AG10803 (cell line): ENCODE measurements at regions not wholly inside any gene's neighbourhood (a gene's known extent, or its start where the extent isn't known, plus 50 kb on each side); places are given as distances from the start of the nearest gene placed in this dataset.
"Not testable (repeated sequence)": the region's sequence is repeated elsewhere in the genome, so short reads cannot be mapped to it uniquely, and the experiment has no call there.

ENCODE experiments used
- DNase-seq: peaks from one replicate; pipeline ENCODE4 v3.0.0; 2010; ENCODE audit warnings: low read depth
- H3K4me3 ChIP-seq: 2 replicates; pipeline ENCODE4 v1.5.1; 2011; ENCODE audit warnings: mild to moderate bottlenecking, low read length, control low read depth
- CTCF ChIP-seq: conservative IDR thresholded peaks from 2 replicates; pipeline ENCODE4 v1.5.1; 2011; ENCODE audit warnings: mild to moderate bottlenecking, low read length, control low read depth, inconsistent platforms

DNA sequence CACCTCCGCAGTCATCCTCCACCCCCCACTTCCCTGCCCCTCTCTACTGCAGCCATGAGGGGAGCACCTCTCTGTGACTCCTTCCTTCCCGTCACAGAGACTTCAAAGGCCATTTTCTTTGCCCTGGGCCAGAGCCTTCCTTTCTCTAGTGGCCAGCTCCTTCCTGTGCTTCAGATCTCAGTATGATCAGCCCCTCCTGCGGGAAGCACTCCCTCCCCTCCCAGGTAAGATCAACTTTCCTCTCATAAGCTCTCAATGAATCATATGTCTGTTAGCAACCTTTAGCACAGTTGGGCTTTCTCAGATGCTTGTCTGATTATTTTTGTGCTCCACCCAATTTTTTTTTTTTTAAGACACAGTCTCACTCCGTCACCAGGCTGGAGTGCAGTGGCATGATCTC is 241.0 kb upstream of the PRSS1 start:
- DNase-seq = no peak
- TF ChIP-seq CTCF = no peak
- H3K4me3 ChIP-seq = no peak overlapping the region

- H3K4me3 ChIP-seq = no peak overlapping the region
- TF ChIP-seq CTCF = no peak
- no peak for DNase-seq
These were observed 241.5 kb upstream of the PRSS1 start for GRCh38 chr7:142507799-142508198.

DNA sequence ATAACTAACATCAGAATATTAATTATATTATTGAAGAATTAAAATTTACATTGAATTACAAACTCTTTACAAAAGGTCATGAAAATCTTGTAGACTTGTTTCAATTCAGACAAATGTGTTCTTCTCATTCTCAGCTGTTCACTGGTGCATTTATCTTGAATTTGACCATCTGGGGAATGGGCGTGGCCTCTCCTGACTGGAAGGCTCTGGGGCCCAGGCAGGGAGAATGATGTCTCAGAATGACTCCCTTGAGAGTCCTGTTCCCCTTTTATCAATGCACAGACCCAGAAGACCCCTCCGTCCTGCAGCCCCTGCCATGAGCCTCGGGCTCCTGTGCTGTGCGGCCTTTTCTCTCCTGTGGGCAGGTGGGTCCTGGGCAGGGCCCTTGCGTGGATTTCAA is 242.2 kb upstream of the PRSS1 start:
- H3K4me3 ChIP-seq, DNase-seq: not testable (repeated sequence)

GRCh38 chr7:142506601-142507000 is 242.7 kb upstream of the PRSS1 start:
- no peak for DNase-seq
- H3K4me3 ChIP-seq = no peak overlapping the region
- TF ChIP-seq CTCF = no peak

DNA sequence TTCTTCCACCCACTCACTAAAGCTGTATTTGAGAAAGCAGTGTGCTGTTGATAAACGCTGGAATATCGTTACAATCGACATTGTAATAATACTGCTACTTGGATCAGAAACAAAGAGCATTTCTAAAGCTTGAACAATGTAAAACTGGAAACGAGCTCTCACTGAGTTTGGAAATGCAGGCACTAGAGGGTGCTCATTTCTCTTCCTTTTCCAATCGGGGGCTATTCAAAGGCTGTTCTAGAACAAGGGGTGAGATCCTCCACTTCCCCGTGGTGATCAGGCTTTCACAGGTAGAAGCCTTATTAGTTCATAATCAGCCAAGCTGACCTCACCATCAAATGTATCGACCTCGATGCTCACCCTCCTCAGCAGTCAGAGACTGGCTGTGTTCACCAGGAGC is 245.3 kb upstream of the PRSS1 start:
- not testable (repeated sequence) for H3K4me3 ChIP-seq, DNase-seq

DNA sequence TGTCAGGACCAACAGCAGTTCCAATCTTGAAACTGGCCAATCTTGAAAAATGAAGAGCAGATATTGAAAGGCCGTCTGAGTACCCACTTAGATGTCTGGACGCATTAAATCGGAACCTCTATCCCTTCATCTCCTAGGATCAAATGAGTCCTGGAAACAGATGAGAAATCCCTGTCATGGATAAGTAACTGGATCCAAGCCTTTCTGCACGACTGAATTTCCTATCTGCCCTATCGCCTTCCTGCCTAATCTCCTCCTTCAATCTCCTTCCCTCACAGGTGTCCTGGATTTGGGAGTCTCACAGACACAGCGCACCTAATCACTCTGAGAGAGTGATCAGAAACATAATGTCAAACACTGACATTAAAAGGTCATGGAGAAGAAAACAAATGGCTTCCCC is 245.2 kb upstream of the PRSS58 start:
- no peak for TF ChIP-seq CTCF
- no peak overlapping the region for H3K4me3 ChIP-seq
- DNase-seq = no peak

GRCh38 chr7:142501434-142501833 is 243.6 kb upstream of the PRSS58 start:
- TF ChIP-seq CTCF = no peak
- no peak for DNase-seq
- no peak overlapping the region for H3K4me3 ChIP-seq

GRCh38 chr7:142500366-142500765 is 242.5 kb upstream of the PRSS58 start:
- H3K4me3 ChIP-seq = no peak overlapping the region
- no peak for DNase-seq
- TF ChIP-seq CTCF = no peak
